Middle frontal gyrus (tissue), 1 donor: ENCODE measurements at regions not wholly inside any gene's neighbourhood (a gene's known extent, or its start where the extent isn't known, plus 50 kb on each side); places are given as distances from the start of the nearest gene placed in this dataset.
"Not testable (repeated sequence)": the region's sequence is repeated elsewhere in the genome, so short reads cannot be mapped to it uniquely, and the experiment has no call there.

Experiments
- DNase-seq: peaks from one replicate; pipeline ENCODE4 v3.0.0-alpha.2; 2015; ENCODE audit warnings: low spot score; ENCODE audit errors: extremely low spot score

GRCh38 chr1:58968360-58968952 is 184.6 kb upstream of the JUN start:
- no peak for DNase-seq

DNA sequence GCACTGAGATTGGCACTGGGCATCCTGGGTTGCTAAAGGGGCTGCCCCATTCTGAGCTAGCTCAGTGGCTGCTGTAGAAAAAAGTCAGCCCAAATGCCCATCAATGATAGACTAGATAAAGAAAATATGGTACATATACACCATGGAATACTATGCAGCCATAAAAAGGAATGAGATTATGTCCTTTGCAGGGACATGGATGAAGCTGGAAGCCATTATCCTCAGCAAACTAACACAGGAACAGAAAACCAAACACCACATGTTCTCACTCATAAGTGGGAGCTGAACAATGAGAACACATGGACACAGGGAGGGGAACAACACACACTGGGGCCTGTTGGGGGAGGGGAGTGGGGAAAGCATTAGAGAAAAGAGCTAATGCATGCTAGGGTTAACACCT is 185.3 kb upstream of the JUN start:
- DNase-seq: not testable (repeated sequence)

- DNase-seq: no peak
Measured at GRCh38 chr1:58971629-58972140, 187.8 kb upstream of the JUN start.

- DNase-seq: no peak
Measured at GRCh38 chr1:58975888-58976287, 192.0 kb upstream of the JUN start.

DNA sequence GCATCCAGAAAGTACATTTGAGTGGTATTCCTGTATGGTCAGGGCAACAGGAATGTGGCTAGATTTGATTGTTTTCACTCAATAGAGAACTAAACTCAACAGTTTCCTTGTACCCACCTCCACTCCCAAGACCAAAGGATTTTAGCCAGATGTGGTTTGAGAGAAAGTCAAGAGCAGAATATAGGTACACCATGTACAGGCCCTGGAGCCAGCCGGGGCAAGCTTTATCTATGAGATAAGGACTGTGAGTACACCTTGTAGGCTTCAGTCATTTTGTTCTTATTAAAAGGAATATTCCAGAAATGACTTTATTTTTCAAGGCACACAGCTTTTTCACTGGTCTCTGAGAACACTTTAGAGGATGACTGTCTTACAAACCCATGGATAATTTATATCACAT is 192.4 kb upstream of the JUN start:
- DNase-seq: no peak

DNA sequence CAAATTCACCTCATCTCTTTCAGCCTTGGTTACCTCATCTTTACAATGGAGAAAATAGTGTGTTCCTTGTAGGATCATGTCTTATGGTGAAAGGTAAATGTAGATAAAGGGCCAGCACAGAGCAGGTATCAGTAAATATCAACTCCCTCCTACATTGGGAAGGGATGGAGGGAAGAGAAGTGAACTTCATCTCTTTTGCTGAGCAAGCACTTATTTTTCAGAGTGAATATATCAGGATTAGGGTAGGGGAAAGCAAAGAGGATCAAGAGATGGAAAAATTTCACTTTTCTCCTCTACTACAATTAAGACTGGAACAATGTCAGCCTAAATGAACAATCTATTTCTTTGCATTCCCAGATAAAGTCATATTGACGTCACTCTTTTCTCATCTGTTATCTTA is 193.8 kb upstream of the JUN start:
- no peak for DNase-seq

DNA sequence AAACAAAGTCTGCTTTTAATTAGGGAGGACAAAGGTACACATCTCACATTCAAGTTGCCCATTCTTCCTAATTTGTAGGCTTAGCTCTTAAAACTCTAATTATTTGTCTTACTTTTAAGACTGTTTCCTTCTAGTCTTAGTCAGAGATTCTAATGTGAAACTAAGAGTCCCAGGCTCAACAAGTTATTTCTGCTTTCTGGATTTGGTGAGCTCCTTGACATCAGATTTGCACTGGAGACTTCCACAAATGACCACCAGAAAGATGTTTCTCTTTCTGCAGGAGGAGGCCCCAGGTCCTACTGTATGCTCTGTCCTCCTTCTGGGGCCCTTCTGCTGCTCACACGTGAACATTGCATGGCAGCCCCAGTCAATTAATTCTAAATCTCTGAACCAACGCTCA is 194.2 kb upstream of the JUN start:
- no peak for DNase-seq

- DNase-seq: no peak
Measured at GRCh38 chr1:58979086-58979485, 195.2 kb upstream of the JUN start.

GRCh38 chr1:58979677-58980076 is 195.8 kb upstream of the JUN start:
- no peak for DNase-seq

DNA sequence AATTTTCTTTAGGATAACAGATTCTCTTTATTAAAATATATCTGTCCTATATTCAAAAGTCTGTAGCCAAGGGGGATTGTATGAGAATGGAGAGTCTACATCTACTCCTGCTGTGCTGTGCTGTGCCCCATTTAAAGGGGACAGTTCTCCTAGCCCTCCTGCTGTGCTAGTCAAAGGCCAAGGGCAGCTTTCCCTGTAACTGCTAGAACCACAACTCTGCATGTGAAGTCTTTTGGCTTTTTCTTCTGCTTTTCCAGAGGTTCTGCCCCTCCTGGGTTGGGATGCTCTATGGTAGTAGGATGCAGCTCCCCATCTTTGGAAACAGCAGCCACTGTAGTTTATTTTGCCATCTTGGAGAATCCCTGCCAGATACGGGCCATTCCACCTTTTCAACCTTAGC is 197.5 kb upstream of the JUN start:
- no peak for DNase-seq

DNA sequence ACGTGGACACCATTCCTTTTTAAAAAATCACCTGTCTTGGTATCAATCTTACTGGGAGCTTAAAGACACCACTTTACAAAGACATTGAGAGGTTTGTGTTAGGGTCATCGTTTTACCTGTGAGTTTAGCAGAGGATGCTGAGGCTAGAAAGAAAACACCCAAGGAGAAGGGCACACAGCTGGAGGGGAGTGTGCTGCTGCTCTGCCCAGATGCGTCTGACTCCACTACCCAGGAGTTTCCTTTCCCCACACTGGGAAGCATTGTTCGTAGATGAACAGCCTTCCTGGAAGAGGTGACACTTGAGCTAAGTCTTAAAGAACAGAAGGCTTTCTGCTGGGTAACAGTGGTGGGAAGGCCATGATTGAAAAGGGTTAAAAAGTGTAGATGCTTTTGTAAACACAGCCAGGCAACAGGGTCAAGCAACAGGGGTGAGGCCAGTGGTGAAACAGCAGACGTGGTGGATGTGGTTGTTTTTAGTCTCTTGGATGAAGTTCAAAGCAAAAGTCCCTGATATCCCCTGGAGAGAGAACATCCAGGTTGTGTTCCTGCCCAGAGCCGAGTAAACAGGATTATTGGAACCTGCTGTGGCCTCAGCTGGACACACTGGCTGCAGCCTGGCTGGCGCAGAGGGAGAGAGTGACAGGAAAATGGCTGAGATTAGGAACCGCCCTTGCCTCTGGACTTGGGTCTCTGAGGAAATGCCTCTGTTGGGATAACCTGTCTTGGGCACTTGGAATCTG is 198.6 kb upstream of the JUN start:
- DNase-seq: no peak

DNA sequence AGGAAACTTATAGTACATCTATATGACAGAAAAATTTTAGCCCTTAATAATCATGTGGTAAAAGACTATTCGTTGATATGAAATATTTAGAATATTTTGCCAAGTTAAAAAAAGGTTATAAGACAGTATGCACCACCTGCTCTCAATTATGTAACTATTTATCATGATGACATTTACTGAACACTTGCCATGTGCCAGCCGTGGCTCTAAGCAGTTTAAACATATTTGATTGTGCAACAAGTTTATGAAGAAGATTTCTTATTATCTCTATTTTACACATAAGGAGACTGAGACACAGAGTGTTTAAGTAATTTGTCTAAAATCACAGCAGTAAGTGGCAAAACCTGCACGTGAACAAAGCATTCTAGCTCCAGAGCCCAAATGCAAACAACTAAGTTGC is 199.3 kb upstream of the JUN start:
- no peak for DNase-seq

GRCh38 chr1:58983633-58984245 is 199.9 kb upstream of the JUN start:
- no peak for DNase-seq

DNA sequence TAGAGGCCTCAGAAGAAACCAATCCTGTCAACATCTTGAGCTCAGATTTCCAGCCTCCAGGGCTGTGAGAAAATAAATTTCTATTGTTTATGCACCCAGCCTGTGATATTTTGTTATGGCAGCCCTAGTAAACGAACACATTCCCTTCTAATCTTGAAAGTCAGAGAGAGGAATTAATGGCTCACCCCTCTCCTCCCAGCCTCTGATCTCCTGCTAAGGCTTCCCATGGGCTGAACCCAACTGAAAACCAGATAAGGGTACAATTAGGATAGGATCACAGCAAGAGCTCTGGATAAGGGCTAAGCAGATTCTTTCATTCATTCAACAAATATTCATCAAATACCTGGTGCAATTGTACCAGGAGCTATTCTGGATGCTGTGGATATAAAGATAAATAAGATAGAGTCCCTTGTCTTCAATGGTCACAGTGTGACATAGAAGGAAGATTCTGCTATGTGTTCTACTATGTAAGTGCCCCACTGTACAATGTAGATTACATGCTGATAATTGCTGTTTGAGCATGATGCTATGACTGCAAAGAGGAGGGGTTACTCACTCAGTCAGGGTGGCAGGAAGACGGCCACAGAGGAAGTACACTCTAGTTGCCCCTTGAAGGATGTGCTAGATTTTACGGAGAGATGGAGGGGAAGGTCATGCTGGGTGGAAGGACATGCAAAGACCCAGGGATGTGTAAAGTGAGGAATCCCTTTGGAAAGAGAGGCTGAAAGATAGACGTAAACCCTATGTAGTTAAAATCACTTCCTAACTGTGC is 203.3 kb upstream of the JUN start:
- no peak for DNase-seq

- no peak for DNase-seq
Measured at GRCh38 chr1:58988752-58989151, 204.9 kb upstream of the JUN start.

GRCh38 chr1:58989845-58990244 is 206.0 kb upstream of the JUN start:
- no peak for DNase-seq

- no peak for DNase-seq
Measured at GRCh38 chr1:58991305-58991704, 207.5 kb upstream of the JUN start.

- no peak for DNase-seq
Measured at GRCh38 chr1:58992643-58993042, 208.8 kb upstream of the JUN start.

DNA sequence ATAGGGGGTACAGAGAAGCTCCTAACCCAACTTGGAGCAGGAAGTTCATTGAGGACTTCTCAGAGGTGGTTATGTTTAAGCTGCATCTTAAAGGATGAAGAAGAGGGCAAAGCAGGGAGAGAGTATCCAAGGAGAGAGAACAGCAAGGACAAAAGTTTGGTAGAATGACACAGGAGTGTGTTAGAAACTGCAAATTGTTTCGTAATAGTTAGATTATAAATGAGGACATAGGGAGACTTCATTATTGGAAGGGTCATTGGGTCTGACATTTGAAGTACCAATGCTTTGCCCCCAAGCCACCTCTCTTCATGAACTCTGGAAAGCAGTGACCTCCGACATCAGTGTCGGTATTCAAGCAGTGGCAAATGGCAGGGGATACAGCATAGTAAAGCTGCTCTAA is 209.6 kb upstream of the JUN start:
- no peak for DNase-seq

GRCh38 chr1:58994664-58995063 is 210.8 kb upstream of the JUN start:
- no peak for DNase-seq

DNA sequence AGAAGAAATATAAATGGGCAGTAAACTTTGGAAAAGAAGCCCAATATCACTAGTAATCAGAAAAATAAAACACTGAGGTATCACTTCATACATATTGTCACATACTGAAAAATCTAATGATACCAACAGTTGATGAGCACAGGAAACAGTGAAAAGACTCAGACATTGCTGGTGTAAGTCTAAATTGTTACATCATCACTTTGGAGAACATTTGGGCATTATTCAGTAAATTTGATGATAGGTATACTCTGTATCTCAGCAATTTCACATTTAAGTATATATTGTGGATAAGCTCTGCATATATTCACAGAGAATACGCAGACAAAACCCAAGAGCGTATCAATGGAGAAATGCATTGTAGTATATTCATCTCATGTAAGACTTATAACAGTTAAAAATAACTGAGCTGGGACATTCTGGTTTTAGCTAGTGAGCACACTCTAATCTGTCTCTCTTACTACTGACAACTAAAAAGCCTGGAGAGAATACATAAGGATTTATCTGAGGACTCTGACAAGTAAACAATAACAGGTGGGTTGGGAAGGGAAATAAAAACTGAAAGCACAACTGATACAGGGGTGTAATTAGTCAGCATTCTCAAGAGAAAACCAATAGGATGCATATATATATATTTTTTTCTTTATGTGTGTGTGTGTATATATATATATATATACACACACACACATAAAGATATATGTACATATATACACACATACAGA is 212.7 kb upstream of the JUN start:
- no peak for DNase-seq
